ENCODE measurements at regions not wholly inside any gene's neighbourhood (a gene's known extent, or its start where the extent isn't known, plus 50 kb on each side); places are given as distances from the start of the nearest gene placed in this dataset.

DNA sequence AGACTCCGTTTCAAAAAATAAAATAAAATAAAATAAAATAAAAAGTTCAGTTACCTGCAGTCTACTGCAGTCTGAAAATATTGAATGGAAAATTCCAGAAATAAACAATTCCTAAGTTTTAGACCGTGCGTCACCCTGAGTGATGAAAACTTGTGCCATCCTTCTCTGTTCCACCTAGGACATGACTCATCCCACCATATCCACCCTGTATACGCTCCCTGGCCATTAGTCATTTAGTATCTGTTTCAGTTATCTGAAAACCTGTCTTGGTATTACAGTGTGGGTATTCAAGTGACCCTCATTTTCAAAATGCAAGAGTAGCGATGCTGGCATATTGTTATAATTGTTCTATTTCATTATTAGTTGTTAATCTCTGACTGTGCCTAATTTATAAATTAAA lies 51.8 kb upstream of the TEX48 start:
- H3K9me3 ChIP-seq: no peaks in the 10 kb centered on the region
- in situ Hi-C loops (cut with MboI; ENCODE audit: low pct_ligation_motif_present in 1 of 4, low pct_unique_long_range_greater_than_20kb in 1 of 4, low sequenced_read_pairs in 3 of 4): loop anchor here in 3 of 4 donors (5.0 to 10.0 kb wide), 4 partner anchors 49 to 791 kb away; partner anchors contain the start of gene TEX48 (in 1 of the 3)
- DNase-seq: no peak
- 79 to 89% methylated on average over 5 of the region's 5 CpGs for WGBS, 2 donors (ENCODE audit: low coverage in 1 of 2)
- no peak overlapping the region for H3K4me3 ChIP-seq
- H3K4me1 ChIP-seq: peaks cover 0 to 23% (median 9%) of the 10 kb centered on the region in 4 donors
- H3K27ac ChIP-seq: no peak overlapping the region
- intact Hi-C loops (cut with DNase I; ENCODE audit: low total_unique reads): no loop called here
- H3K27me3 ChIP-seq: no peaks in the 10 kb centered on the region
- H3K36me3 ChIP-seq: no peaks in the 10 kb centered on the region
- TF ChIP-seq EP300 (IDR thresholded peaks at IDR 0.05; ENCODE audit: low read depth) (no peak), POLR2AphosphoS5 (IDR thresholded peaks at IDR 0.05) (no peak), POLR2A (IDR thresholded peaks at IDR 0.05) (no peak)
- TF ChIP-seq, protein P1, sequence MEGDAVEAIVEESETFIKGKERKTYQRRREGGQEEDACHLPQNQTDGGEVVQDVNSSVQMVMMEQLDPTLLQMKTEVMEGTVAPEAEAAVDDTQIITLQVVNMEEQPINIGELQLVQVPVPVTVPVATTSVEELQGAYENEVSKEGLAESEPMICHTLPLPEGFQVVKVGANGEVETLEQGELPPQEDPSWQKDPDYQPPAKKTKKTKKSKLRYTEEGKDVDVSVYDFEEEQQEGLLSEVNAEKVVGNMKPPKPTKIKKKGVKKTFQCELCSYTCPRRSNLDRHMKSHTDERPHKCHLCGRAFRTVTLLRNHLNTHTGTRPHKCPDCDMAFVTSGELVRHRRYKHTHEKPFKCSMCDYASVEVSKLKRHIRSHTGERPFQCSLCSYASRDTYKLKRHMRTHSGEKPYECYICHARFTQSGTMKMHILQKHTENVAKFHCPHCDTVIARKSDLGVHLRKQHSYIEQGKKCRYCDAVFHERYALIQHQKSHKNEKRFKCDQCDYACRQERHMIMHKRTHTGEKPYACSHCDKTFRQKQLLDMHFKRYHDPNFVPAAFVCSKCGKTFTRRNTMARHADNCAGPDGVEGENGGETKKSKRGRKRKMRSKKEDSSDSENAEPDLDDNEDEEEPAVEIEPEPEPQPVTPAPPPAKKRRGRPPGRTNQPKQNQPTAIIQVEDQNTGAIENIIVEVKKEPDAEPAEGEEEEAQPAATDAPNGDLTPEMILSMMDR (IDR thresholded peaks at IDR 0.05): no peak

DNA sequence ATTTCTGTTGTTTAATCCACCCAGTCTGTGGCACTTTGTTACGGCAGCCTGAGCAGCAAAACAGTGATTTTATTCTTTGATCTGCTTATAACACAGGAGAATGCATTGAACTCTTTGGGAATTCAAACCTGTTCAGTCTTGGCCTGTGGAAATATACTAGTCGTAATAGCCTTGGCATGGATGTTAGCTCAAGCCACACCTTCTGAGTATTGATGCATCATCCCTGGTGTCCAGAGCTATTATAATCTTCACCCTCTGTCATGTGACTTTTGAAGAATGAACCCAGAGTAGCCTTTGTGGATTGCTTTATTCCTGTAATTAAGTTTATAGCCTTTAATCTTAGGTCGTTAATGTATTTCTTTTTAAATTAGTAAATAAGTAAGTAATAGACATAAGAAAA lies 50.8 kb upstream of the TEX48 start:
- in situ Hi-C loops (cut with MboI; ENCODE audit: low pct_ligation_motif_present in 1 of 4, low pct_unique_long_range_greater_than_20kb in 1 of 4, low sequenced_read_pairs in 3 of 4) (loop anchor here in 3 of 4 donors (5.0 to 10.0 kb wide), 4 partner anchors 48 to 792 kb away; partner anchors contain the start of gene TEX48 (in 1 of the 3)), intact Hi-C loops (cut with DNase I; ENCODE audit: low total_unique reads) (no loop called here)
- Histone ChIP-seq H3K4me3 (no peak overlapping the region), H3K27me3 (no peaks in the 10 kb centered on the region), H3K36me3 (no peaks in the 10 kb centered on the region), H3K9me3 (no peaks in the 10 kb centered on the region), H3K27ac (peak overlapping the region; percentile 26 to 73 (median 69)), H3K4me1 (peaks cover 0 to 23% (median 9%) of the 10 kb centered on the region in 4 donors)
- DNase-seq: no peak
- WGBS, 2 donors (ENCODE audit: low coverage in 1 of 2): 33 to 52% methylated on average over 2 to 3 of the region's 3 CpGs
- TF ChIP-seq POLR2A (IDR thresholded peaks at IDR 0.05) (no peak), EP300 (IDR thresholded peaks at IDR 0.05; ENCODE audit: low read depth) (no peak), POLR2AphosphoS5 (IDR thresholded peaks at IDR 0.05) (no peak)
- TF ChIP-seq, protein P1 (IDR thresholded peaks at IDR 0.05): no peak
